DOHH2 (cell line): ENCODE measurements at regions not wholly inside any gene's neighbourhood (a gene's known extent, or its start where the extent isn't known, plus 50 kb on each side); places are given as distances from the start of the nearest gene placed in this dataset.

Source experiments
- H3F3A ChIP-seq: fragments of 200-600 bp; sonication (generic), shearing (Covaris generic); 2 replicates; pipeline ENCODE4 v1.6.0; 2016; ENCODE audit warnings: antibody characterized with exemption, mild to moderate bottlenecking; ENCODE audit not compliant: control insufficient read depth, insufficient read depth
- H3K27ac ChIP-seq: fragments of 200-600 bp; sonication (generic); 2 replicates; pipeline ENCODE4 v1.5.1; 2014; ENCODE audit warnings: low read depth, mild to moderate bottlenecking, low read length, moderate library complexity
- H3K27me3 ChIP-seq: fragments of 200-600 bp; sonication (generic); 2 replicates; pipeline ENCODE4 v1.6.1; 2014; ENCODE audit warnings: mild to moderate bottlenecking, low read length, mixed read lengths; ENCODE audit not compliant: control insufficient read depth
- H3K36me3 ChIP-seq: fragments of 200-600 bp; sonication (generic); 2 replicates; pipeline ENCODE4 v1.6.1; 2014; ENCODE audit warnings: mild to moderate bottlenecking, low read length, moderate library complexity, mixed read lengths; ENCODE audit not compliant: control insufficient read depth
- H3K4me1 ChIP-seq: fragments of 200-600 bp; sonication (generic); 2 replicates; pipeline ENCODE4 v1.6.1; 2014; ENCODE audit warnings: mild to moderate bottlenecking, low read length, mixed read lengths; ENCODE audit not compliant: control insufficient read depth
- H3K4me2 ChIP-seq: fragments of 200-600 bp; sonication (generic); 2 replicates; pipeline ENCODE4 v1.6.0; 2014; ENCODE audit warnings: mild to moderate bottlenecking, low read length, moderate library complexity
- H3K4me3 ChIP-seq: fragments of 200-600 bp; sonication (generic); 2 replicates; pipeline ENCODE4 v1.5.1; 2014; ENCODE audit warnings: mild to moderate bottlenecking, low read length, mixed read lengths
- H3K79me2 ChIP-seq: fragments of 200-600 bp; sonication (generic); 2 replicates; pipeline ENCODE4 v1.6.1; 2014; ENCODE audit warnings: mild to moderate bottlenecking, low read length, mixed read lengths; ENCODE audit not compliant: control insufficient read depth
- H3K9me2 ChIP-seq: fragments of 200-600 bp; sonication (generic); replicated peaks from 2 replicates; pipeline ENCODE4 v1.6.1; 2014; ENCODE audit warnings: mild to moderate bottlenecking, low read length, mixed read lengths; ENCODE audit not compliant: control insufficient read depth
- H3K9me3 ChIP-seq: fragments of 200-600 bp; sonication (generic); 2 replicates; pipeline ENCODE4 v1.6.1; 2014; ENCODE audit warnings: antibody characterized with exemption, low read length, mixed read lengths; ENCODE audit not compliant: control insufficient read depth, insufficient read depth
- H4K20me1 ChIP-seq: fragments of 200-600 bp; sonication (generic); 2 replicates; pipeline ENCODE4 v1.6.0; 2014; ENCODE audit warnings: low read depth, mild to moderate bottlenecking, antibody characterized with exemption, low read length, moderate library complexity; ENCODE audit not compliant: control insufficient read depth, insufficient read depth
- EZH2phosphoT487 ChIP-seq: fragments of 200-600 bp; sonication (generic); IDR thresholded peaks from 2 replicates; pipeline ENCODE4 v1.6.1; 2017; ENCODE audit warnings: borderline replicate concordance, mild to moderate bottlenecking, antibody characterized with exemption, low read length, moderate library complexity, mixed read lengths
- TF ChIP-seq, protein P1 (sequence below): fragments of 200-600 bp; sonication (generic); IDR thresholded peaks from one replicate; pipeline ENCODE4 v1.5.1; 2014; ENCODE audit warnings: antibody characterized with exemption, mild to moderate bottlenecking, low read depth, low read length; ENCODE audit not compliant: poor library complexity, severe bottlenecking

DNA sequence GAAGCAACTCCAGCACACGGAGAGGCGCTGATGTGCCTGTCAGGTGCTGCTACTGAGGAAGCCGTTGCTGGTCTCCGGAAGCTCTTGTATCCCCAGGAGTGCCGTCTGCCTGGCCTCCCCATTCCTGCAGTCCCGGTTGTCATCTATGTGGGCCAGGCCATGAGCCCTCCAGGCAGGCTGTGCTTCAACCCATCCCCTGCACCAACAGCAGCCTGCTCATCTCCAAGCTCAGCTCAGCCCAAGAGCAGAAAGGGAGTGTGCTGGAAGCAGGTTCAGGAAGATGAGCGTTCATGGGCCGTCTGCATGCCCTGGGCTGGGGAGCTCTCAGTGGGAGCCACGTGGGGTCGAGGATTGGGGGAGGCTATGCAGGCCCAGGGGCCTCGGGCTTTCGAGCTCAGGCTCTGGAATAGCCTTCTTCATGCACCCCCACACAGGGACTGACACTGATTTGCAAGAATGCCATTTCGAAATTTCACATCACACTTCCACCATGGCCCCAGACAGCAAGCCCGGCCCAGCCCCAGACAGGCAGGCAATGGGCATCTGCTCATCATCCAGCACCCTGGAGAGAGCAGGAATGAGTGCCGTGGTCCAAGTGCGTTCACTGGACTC is 164.5 kb downstream of the KIF26A start:
- Histone ChIP-seq H3K9me2 (no peaks in the 10 kb centered on the region), H3K4me1 (no peaks in the 10 kb centered on the region), H3F3A (0 out of 2 replicates have a peak, but pooled peaks cover 3% of the 10 kb centered on the region), H3K27me3 (no peaks in the 10 kb centered on the region), H3K27ac (no peak overlapping the region), H3K79me2 (no peaks in the 10 kb centered on the region), H3K36me3 (no peaks in the 10 kb centered on the region), H4K20me1 (no peaks in the 10 kb centered on the region), H3K4me3 (no peak overlapping the region), H3K9me3 (peaks cover 80% of the 10 kb centered on the region), H3K4me2 (no peak overlapping the region)
- no peak for TF ChIP-seq EZH2phosphoT487
- TF ChIP-seq, protein P1, sequence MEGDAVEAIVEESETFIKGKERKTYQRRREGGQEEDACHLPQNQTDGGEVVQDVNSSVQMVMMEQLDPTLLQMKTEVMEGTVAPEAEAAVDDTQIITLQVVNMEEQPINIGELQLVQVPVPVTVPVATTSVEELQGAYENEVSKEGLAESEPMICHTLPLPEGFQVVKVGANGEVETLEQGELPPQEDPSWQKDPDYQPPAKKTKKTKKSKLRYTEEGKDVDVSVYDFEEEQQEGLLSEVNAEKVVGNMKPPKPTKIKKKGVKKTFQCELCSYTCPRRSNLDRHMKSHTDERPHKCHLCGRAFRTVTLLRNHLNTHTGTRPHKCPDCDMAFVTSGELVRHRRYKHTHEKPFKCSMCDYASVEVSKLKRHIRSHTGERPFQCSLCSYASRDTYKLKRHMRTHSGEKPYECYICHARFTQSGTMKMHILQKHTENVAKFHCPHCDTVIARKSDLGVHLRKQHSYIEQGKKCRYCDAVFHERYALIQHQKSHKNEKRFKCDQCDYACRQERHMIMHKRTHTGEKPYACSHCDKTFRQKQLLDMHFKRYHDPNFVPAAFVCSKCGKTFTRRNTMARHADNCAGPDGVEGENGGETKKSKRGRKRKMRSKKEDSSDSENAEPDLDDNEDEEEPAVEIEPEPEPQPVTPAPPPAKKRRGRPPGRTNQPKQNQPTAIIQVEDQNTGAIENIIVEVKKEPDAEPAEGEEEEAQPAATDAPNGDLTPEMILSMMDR = no peak

DNA sequence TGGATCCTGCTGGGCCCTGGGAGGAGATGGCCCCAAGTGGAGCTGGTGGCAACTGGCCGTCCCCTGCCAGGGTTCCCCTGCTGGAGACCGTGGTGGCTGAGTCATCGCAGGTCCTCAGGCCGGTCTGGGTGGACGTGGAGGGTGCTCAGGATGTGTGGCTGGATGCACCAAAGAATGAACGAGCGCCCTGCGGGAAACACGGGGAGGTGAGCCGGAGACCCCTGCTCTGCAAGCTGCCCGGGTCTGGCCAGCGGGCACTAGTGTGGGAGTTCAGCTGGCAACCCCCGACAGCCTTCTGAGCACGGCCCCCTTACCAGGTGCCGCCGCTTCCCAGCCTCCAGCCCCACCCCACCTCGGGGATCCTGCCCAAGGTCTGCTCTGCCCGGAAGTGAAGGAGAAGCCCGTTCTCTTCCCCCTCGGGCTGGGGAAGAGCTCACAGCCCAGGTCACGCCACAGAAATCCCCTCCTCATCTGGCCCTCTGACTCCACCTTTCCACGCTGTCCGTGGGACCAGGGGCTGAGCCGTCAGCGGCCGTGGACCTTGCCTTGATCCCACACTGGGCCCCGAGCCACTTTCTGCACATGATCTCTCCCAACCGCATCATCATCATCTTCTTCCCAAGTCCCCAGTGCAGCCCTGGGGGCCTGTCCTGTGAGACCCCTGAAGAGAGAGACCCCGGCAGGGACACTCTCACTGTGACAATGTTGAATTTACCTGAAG is 165.5 kb downstream of the KIF26A start:
- no peaks in the 10 kb centered on the region for H3K4me1 ChIP-seq
- H4K20me1 ChIP-seq = no peaks in the 10 kb centered on the region
- H3K27me3 ChIP-seq = no peaks in the 10 kb centered on the region
- no peaks in the 10 kb centered on the region for H3K79me2 ChIP-seq
- no peak overlapping the region for H3K27ac ChIP-seq
- H3K4me3 ChIP-seq = no peak overlapping the region
- H3K36me3 ChIP-seq = no peaks in the 10 kb centered on the region
- peaks cover 77% of the 10 kb centered on the region for H3K9me3 ChIP-seq
- no peak overlapping the region for H3K4me2 ChIP-seq
- no peak for TF ChIP-seq EZH2phosphoT487
- TF ChIP-seq, protein P1 = no peak
- H3K9me2 ChIP-seq = no peaks in the 10 kb centered on the region
- 0 out of 2 replicates have a peak, but pooled peaks cover 3% of the 10 kb centered on the region for H3F3A ChIP-seq

DNA sequence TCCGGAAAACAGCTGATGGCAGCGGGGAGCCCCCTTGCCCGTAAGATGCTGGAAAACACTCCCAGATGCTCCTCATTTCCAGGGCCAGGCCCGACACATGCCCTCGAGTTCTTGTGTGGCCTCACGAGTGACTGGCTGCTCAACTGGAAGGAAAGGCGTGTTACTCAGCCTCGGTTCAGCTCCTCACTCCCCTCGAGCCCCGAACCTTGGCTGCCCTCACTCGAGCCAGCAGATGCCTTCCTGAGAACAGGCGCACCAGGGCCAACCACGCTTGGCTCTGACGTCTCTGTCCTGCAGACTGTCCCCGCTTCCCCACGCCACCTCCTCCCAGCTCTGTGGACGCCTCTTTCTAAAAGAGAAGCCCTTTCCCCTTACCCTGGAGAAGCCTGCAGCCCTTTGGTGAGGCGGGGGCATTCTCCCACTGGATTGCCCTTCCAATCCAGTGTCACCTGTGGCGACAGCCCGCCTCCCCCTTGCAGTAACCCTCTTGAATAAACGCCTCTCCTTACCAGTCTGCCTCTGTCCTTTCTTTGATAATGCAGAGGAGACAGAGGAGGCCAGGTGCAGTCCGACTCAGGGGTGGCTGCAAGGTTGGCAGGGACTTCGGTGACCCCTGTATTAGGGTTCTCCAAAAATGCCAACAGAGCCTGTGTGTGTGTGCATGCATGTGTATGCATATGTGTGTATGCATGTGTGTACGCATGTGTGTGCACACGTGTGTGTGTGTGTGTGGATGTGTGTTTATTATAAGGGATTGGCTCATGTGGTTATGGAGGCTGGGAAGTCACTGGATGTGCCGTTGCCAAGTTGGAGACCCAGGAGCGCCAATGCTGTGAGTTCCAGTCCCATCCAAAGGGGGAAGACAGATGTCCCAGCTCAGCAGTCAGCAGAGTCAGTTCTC is 166.3 kb downstream of the KIF26A start:
- 0 out of 2 replicates have a peak, but pooled peaks cover 3% of the 10 kb centered on the region for H3F3A ChIP-seq
- H3K4me1 ChIP-seq = no peaks in the 10 kb centered on the region
- no peaks in the 10 kb centered on the region for H4K20me1 ChIP-seq
- peaks cover 73% of the 10 kb centered on the region for H3K9me3 ChIP-seq
- no peak overlapping the region for H3K4me3 ChIP-seq
- H3K4me2 ChIP-seq = no peak overlapping the region
- H3K36me3 ChIP-seq = no peaks in the 10 kb centered on the region
- no peak for TF ChIP-seq EZH2phosphoT487
- TF ChIP-seq, protein P1 = no peak
- H3K27me3 ChIP-seq = no peaks in the 10 kb centered on the region
- no peak overlapping the region for H3K27ac ChIP-seq
- H3K9me2 ChIP-seq = no peaks in the 10 kb centered on the region
- no peaks in the 10 kb centered on the region for H3K79me2 ChIP-seq
